SK-N-SH treated with all-trans-retinoic acid at 6 μM for 48 hours (cell line): ENCODE measurements at regions not wholly inside any gene's neighbourhood (a gene's known extent, or its start where the extent isn't known, plus 50 kb on each side); places are given as distances from the start of the nearest gene placed in this dataset.

Experiments
- ATAC-seq: fragments of 200-7000 bp; cut with Tn5 transposase; 3 replicates; pipeline ENCODE4 v1.9.1; 2020; ENCODE audit warnings: mild to moderate bottlenecking, moderate library complexity
- ARNTL ChIP-seq: fragments of 450-650 bp; formaldehyde crosslinking; IDR thresholded peaks from 2 replicates; pipeline ENCODE4 v1.5.0; 2020; ENCODE audit warnings: low read depth, mild to moderate bottlenecking, moderate library complexity, borderline replicate concordance
- BACH2 ChIP-seq: fragments of 250-450 bp; sonication (Bioruptor Pico); IDR thresholded peaks from 2 replicates; pipeline ENCODE4 v1.9.0; 2021; ENCODE audit warnings: mild to moderate bottlenecking, borderline replicate concordance
- CSDC2 ChIP-seq: fragments of 250-450 bp; sonication (Bioruptor Pico); IDR thresholded peaks from 2 replicates; pipeline ENCODE4 v1.5.0; 2020; ENCODE audit warnings: mild to moderate bottlenecking, moderate library complexity
- ESRRG ChIP-seq: fragments of 250-450 bp; sonication (Bioruptor Pico); IDR thresholded peaks from 2 replicates; pipeline ENCODE4 v1.6.1; 2021; ENCODE audit warnings: mild to moderate bottlenecking
- GLIS3 ChIP-seq: fragments of 250-450 bp; sonication (Bioruptor Pico); IDR thresholded peaks from 2 replicates; pipeline ENCODE4 v1.5.0; 2020; ENCODE audit warnings: mild to moderate bottlenecking, moderate library complexity
- ISL1 ChIP-seq: fragments of 250-450 bp; sonication (Bioruptor Pico); IDR thresholded peaks from 2 replicates; pipeline ENCODE4 v2.1.2; 2022; ENCODE audit warnings: mild to moderate bottlenecking, moderate library complexity
- OSR1 ChIP-seq: fragments of 250-450 bp; sonication (Bioruptor Pico); IDR thresholded peaks from 2 replicates; pipeline ENCODE4 v1.8.0; 2022; ENCODE audit warnings: moderate library complexity, mild to moderate bottlenecking, inconsistent platforms
- PPARA ChIP-seq: fragments of 250-450 bp; sonication (Bioruptor Pico); IDR thresholded peaks from 2 replicates; pipeline ENCODE4 v1.5.0; 2020; ENCODE audit warnings: mild to moderate bottlenecking, borderline replicate concordance
- TCF4 ChIP-seq: fragments of 250-450 bp; sonication (Bioruptor Pico); IDR thresholded peaks from 2 replicates; pipeline ENCODE4 v1.8.0; 2021; ENCODE audit warnings: mild to moderate bottlenecking, moderate library complexity, borderline replicate concordance
- TOX ChIP-seq: fragments of 250-450 bp; sonication (Bioruptor Pico); IDR thresholded peaks from 2 replicates; pipeline ENCODE4 v1.8.0; 2021; ENCODE audit warnings: mild to moderate bottlenecking, moderate library complexity, borderline replicate concordance
- ZC3H10 ChIP-seq: fragments of 250-450 bp; sonication (Bioruptor Pico); IDR thresholded peaks from 2 replicates; pipeline ENCODE4 v1.5.1; 2021; ENCODE audit warnings: mild to moderate bottlenecking, moderate library complexity
- ZFP3 ChIP-seq: fragments of 250-450 bp; sonication (Bioruptor Pico); IDR thresholded peaks from 2 replicates; pipeline ENCODE4 v1.5.0; 2020; ENCODE audit warnings: mild to moderate bottlenecking, moderate library complexity
- ZFP30 ChIP-seq: fragments of 450-650 bp; formaldehyde crosslinking; IDR thresholded peaks from 2 replicates; pipeline ENCODE4 v1.5.0; 2022; ENCODE audit warnings: mild to moderate bottlenecking, moderate library complexity
- ZNF565 ChIP-seq: fragments of 450-650 bp; formaldehyde crosslinking; conservative IDR thresholded peaks from 2 replicates; pipeline ENCODE4 v1.5.0; 2020; ENCODE audit warnings: low read depth, mild to moderate bottlenecking, moderate library complexity
- ZNF70 ChIP-seq: fragments of 450-650 bp; formaldehyde crosslinking; IDR thresholded peaks from 2 replicates; pipeline ENCODE4 v1.5.0; 2020; ENCODE audit warnings: mild to moderate bottlenecking, moderate library complexity
- TF ChIP-seq, protein P1 (sequence below): fragments of 250-450 bp; sonication (Bioruptor Pico); IDR thresholded peaks from 2 replicates; pipeline ENCODE4 v1.5.0; 2020; ENCODE audit warnings: mild to moderate bottlenecking, moderate library complexity
- TF ChIP-seq, protein P2 (sequence below): fragments of 250-450 bp; sonication (Bioruptor Pico); IDR thresholded peaks from 2 replicates; pipeline ENCODE4 v1.5.1; 2021; ENCODE audit warnings: mild to moderate bottlenecking, moderate library complexity
- TF ChIP-seq, protein P3 (sequence below): fragments of 250-450 bp; sonication (Bioruptor Pico); IDR thresholded peaks from 2 replicates; pipeline ENCODE4 v1.5.1; 2020; ENCODE audit warnings: low read depth, mild to moderate bottlenecking, moderate library complexity

DNA sequence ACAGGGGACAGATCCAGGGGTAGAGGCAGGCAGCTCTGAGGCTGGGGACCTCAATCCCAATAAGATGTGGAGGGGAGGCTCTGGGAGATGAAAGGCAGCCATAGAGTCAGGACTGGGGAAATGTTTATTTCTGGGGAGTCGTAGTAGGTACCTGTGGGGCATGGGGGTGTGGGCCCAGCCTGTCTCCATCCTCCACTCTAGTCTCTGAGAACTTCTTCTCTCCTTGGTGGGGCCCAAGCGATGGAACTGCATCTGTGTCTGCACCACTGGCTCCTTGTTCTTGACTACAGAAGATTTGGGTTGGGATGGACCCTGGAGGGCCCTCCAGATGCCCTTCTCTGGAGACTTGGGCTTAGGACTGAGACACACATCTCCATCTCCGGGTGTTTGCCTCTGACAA is 953.9 kb upstream of the ZNF722 start:
- TF ChIP-seq ZNF565 (CRISPR knock-in tag) (no peak), OSR1 (no peak), PPARA (CRISPR knock-in tag) (no peak), ZFP30 (CRISPR knock-in tag) (no peak), TOX (no peak), ZNF70 (no peak)
- TF ChIP-seq, protein P1, sequence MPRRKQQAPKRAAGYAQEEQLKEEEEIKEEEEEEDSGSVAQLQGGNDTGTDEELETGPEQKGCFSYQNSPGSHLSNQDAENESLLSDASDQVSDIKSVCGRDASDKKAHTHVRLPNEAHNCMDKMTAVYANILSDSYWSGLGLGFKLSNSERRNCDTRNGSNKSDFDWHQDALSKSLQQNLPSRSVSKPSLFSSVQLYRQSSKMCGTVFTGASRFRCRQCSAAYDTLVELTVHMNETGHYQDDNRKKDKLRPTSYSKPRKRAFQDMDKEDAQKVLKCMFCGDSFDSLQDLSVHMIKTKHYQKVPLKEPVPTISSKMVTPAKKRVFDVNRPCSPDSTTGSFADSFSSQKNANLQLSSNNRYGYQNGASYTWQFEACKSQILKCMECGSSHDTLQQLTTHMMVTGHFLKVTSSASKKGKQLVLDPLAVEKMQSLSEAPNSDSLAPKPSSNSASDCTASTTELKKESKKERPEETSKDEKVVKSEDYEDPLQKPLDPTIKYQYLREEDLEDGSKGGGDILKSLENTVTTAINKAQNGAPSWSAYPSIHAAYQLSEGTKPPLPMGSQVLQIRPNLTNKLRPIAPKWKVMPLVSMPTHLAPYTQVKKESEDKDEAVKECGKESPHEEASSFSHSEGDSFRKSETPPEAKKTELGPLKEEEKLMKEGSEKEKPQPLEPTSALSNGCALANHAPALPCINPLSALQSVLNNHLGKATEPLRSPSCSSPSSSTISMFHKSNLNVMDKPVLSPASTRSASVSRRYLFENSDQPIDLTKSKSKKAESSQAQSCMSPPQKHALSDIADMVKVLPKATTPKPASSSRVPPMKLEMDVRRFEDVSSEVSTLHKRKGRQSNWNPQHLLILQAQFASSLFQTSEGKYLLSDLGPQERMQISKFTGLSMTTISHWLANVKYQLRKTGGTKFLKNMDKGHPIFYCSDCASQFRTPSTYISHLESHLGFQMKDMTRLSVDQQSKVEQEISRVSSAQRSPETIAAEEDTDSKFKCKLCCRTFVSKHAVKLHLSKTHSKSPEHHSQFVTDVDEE (CRISPR knock-in tag): no peak
- ATAC-seq: no peak

- ATAC-seq: no peak
- TF ChIP-seq ZFP3 (CRISPR knock-in tag) (no peak), ESRRG (CRISPR knock-in tag) (no peak), ZFP30 (CRISPR knock-in tag) (no peak), ISL1 (CRISPR knock-in tag) (no peak), ZNF565 (CRISPR knock-in tag) (no peak), PPARA (CRISPR knock-in tag) (no peak)
- TF ChIP-seq, all 23 proteins: peak for 0
These were observed 953.1 kb upstream of the ZNF722 start for GRCh38 chr7:63045575-63045974.

GRCh38 chr7:63046612-63047011 is 952.0 kb upstream of the ZNF722 start:
- ATAC-seq: no peak
- TF ChIP-seq ZFP30 (CRISPR knock-in tag): no peak
- no peak for TF ChIP-seq BACH2 (CRISPR knock-in tag)
- no peak for TF ChIP-seq OSR1
- TF ChIP-seq TOX: no peak
- no peak for TF ChIP-seq ESRRG (CRISPR knock-in tag)
- no peak for TF ChIP-seq CSDC2
- TF ChIP-seq ISL1 (CRISPR knock-in tag): no peak
- TF ChIP-seq PPARA (CRISPR knock-in tag): no peak
- no peak for TF ChIP-seq TCF4
- TF ChIP-seq ZFP3 (CRISPR knock-in tag): no peak
- TF ChIP-seq, protein P1 (CRISPR knock-in tag): no peak
- TF ChIP-seq ARNTL: no peak
- TF ChIP-seq ZNF565 (CRISPR knock-in tag): no peak
- no peak for TF ChIP-seq ZC3H10 (CRISPR knock-in tag)

DNA sequence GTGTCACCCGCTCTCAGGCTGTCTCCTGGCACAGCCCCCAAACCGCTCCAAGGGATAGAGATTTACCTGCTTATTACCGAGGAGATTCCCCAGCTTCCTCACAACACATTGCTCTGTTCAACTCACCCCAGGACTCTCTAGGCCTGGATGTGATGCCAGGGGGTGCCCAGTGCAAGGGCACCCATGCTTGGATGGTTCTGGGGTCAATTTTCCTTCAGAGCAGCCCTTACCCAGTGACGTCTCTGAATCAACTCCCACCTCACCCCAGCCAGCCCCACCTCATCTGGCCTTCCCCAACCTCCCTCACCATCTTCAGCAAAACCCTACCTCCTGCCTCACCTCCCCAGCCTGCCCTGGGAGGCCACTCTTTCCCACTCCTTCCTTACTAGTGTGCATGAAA is 951.6 kb upstream of the ZNF722 start:
- TF ChIP-seq ESRRG (CRISPR knock-in tag) (no peak), OSR1 (no peak), ZNF70 (no peak), ISL1 (CRISPR knock-in tag) (no peak), ZFP3 (CRISPR knock-in tag) (no peak), TCF4 (no peak), GLIS3 (CRISPR knock-in tag) (no peak)
- no peak for ATAC-seq

DNA sequence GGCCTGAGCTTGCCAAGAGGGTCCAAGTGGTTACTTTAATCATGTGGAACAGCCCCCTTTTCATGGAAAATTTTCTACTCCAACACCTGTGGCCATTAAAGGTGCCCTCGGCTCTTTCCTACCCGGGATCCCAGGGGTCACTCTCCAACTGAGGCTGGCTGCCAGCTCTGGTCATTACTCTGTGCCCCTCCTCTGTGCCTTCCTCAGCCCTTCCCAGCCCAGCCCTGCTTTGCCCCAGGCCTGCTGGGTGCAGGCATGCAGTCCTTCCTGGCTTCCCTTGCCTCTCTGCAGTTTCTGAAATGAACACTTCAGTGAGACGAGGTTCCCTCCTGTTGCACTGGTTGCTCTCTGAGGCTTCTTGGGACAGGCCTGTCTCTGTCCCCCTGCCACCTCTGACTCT is 951.1 kb upstream of the ZNF722 start:
- no peak for TF ChIP-seq TCF4
- TF ChIP-seq, protein P2, sequence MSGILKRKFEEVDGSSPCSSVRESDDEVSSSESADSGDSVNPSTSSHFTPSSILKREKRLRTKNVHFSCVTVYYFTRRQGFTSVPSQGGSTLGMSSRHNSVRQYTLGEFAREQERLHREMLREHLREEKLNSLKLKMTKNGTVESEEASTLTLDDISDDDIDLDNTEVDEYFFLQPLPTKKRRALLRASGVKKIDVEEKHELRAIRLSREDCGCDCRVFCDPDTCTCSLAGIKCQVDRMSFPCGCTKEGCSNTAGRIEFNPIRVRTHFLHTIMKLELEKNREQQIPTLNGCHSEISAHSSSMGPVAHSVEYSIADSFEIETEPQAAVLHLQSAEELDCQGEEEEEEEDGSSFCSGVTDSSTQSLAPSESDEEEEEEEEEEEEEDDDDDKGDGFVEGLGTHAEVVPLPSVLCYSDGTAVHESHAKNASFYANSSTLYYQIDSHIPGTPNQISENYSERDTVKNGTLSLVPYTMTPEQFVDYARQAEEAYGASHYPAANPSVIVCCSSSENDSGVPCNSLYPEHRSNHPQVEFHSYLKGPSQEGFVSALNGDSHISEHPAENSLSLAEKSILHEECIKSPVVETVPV (CRISPR knock-in tag): no peak
- no peak for TF ChIP-seq CSDC2
- TF ChIP-seq, protein P3, sequence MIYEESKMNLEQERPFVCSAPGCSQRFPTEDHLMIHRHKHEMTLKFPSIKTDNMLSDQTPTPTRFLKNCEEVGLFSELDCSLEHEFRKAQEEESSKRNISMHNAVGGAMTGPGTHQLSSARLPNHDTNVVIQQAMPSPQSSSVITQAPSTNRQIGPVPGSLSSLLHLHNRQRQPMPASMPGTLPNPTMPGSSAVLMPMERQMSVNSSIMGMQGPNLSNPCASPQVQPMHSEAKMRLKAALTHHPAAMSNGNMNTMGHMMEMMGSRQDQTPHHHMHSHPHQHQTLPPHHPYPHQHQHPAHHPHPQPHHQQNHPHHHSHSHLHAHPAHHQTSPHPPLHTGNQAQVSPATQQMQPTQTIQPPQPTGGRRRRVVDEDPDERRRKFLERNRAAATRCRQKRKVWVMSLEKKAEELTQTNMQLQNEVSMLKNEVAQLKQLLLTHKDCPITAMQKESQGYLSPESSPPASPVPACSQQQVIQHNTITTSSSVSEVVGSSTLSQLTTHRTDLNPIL (CRISPR knock-in tag): no peak
- no peak for ATAC-seq
